HEK293 (cell line): ENCODE measurements at regions not wholly inside any gene's neighbourhood (a gene's known extent, or its start where the extent isn't known, plus 50 kb on each side); places are given as distances from the start of the nearest gene placed in this dataset.

ENCODE experiments used
- CTCF ChIA-PET: fragments of 350-600 bp; formaldehyde crosslinking; extraction: SDS; loops from one replicate; lab custom pipeline; 2021; ENCODE audit warnings: antibody characterized with exemption; lab: Yijun Ruan, JAX
- POLR2A ChIA-PET: fragments of 300-600 bp; formaldehyde crosslinking; extraction: SDS; loops from one replicate; lab custom pipeline; 2020; ENCODE audit warnings: antibody characterized with exemption, inconsistent platforms; lab: Yijun Ruan, JAX
- H3K27ac ChIP-seq: fragments of 200-500 bp; sonication (Bioruptor generic); 2 replicates; pipeline ENCODE4 v1.5.1; 2014; ENCODE audit warnings: low read depth, low read length, control low read depth, inconsistent platforms; ENCODE audit errors: extremely low read depth
- H3K36me3 ChIP-seq, 2 experiments: fragments of 200-500 bp in 1 of 2; sonication (Bioruptor generic) in 1 of 2; 1 replicate in 1 of 2; 2 replicates in 1 of 2; pipeline ENCODE4 v1.5.1; 2014 to 2017; ENCODE audit warnings: inconsistent platforms in 2 of 2, low read length in 2 of 2; ENCODE audit not compliant: control insufficient read depth in 2 of 2, insufficient read depth in 1 of 2
- H3K4me1 ChIP-seq: fragments of 200-500 bp; sonication (Bioruptor generic); 2 replicates; pipeline ENCODE4 v1.5.1; 2014; ENCODE audit warnings: mild to moderate bottlenecking, low read length, inconsistent platforms; ENCODE audit not compliant: control insufficient read depth, insufficient read depth
- H3K4me3 ChIP-seq: 2 replicates; pipeline ENCODE4 v1.5.1; 2011; ENCODE audit warnings: low read depth, mild to moderate bottlenecking, control low read depth, low read length, moderate library complexity
- H3K9me3 ChIP-seq: fragments of 200-500 bp; sonication (Bioruptor generic); 2 replicates; pipeline ENCODE4 v1.5.1; 2014; ENCODE audit warnings: low read depth, low read length, inconsistent platforms; ENCODE audit not compliant: control insufficient read depth, insufficient read depth
- GLI2 ChIP-seq: fragments of 450-650 bp; formaldehyde crosslinking; IDR thresholded peaks from 2 replicates; pipeline ENCODE4; 2017; ENCODE audit warnings: missing biosample characterization, missing genetic modification characterization, low read depth, borderline replicate concordance
- MZF1 ChIP-seq: fragments of 450-650 bp; formaldehyde crosslinking; IDR thresholded peaks from 2 replicates; pipeline ENCODE4 v1.5.1; 2017; ENCODE audit warnings: missing biosample characterization, missing genetic modification characterization, borderline replicate concordance
- ZFP69B ChIP-seq: fragments of 450-650 bp; formaldehyde crosslinking; IDR thresholded peaks from 2 replicates; pipeline ENCODE4 v1.5.1; 2016; ENCODE audit warnings: missing biosample characterization, missing genetic modification characterization
- ZNF16 ChIP-seq: fragments of 450-650 bp; formaldehyde crosslinking; IDR thresholded peaks from 2 replicates; pipeline ENCODE4 v1.5.1; 2016; ENCODE audit warnings: low read depth, missing biosample characterization, missing genetic modification characterization
- ZNF174 ChIP-seq: fragments of 450-650 bp; formaldehyde crosslinking; IDR thresholded peaks from 2 replicates; pipeline ENCODE4 v1.5.0; 2017; ENCODE audit warnings: missing biosample characterization, mild to moderate bottlenecking, missing genetic modification characterization
- ZNF19 ChIP-seq: fragments of 450-650 bp; formaldehyde crosslinking; IDR thresholded peaks from 2 replicates; pipeline ENCODE4; 2016; ENCODE audit warnings: missing biosample characterization, missing genetic modification characterization, low read depth
- ZNF214 ChIP-seq: fragments of 450-650 bp; formaldehyde crosslinking; IDR thresholded peaks from 2 replicates; pipeline ENCODE4 v1.5.1; 2017; ENCODE audit warnings: missing biosample characterization, mild to moderate bottlenecking, missing genetic modification characterization, borderline replicate concordance
- ZNF354C ChIP-seq: fragments of 450-650 bp; formaldehyde crosslinking; IDR thresholded peaks from 2 replicates; pipeline ENCODE4 v1.5.1; 2016; ENCODE audit warnings: missing biosample characterization, missing genetic modification characterization, low read depth, borderline replicate concordance
- ZNF426 ChIP-seq: fragments of 450-650 bp; formaldehyde crosslinking; IDR thresholded peaks from 2 replicates; pipeline ENCODE4 v1.5.1; 2017; ENCODE audit warnings: missing biosample characterization, missing genetic modification characterization, mild to moderate bottlenecking, inconsistent platforms, moderate library complexity
- ZNF510 ChIP-seq: fragments of 450-650 bp; formaldehyde crosslinking; IDR thresholded peaks from 2 replicates; pipeline ENCODE4 v1.5.1; 2018; ENCODE audit warnings: mild to moderate bottlenecking, missing genetic modification characterization, missing biosample characterization; ENCODE audit not compliant: insufficient replicate concordance
- ZNF558 ChIP-seq: fragments of 450-650 bp; formaldehyde crosslinking; IDR thresholded peaks from 2 replicates; pipeline ENCODE4 v1.5.1; 2016; ENCODE audit warnings: missing biosample characterization, missing genetic modification characterization
- ZNF785 ChIP-seq: fragments of 450-650 bp; formaldehyde crosslinking; IDR thresholded peaks from 2 replicates; pipeline ENCODE4 v1.5.1; 2016; ENCODE audit warnings: missing biosample characterization, missing genetic modification characterization
- TF ChIP-seq, protein P1 (sequence below): fragments of 450-650 bp; formaldehyde crosslinking; IDR thresholded peaks from 2 replicates; pipeline ENCODE4 v1.5.1; 2017; ENCODE audit warnings: missing biosample characterization, missing genetic modification characterization
- TF ChIP-seq, protein P2 (sequence below): fragments of 450-650 bp; formaldehyde crosslinking; IDR thresholded peaks from 2 replicates; pipeline ENCODE4 v1.5.1; 2016; ENCODE audit warnings: missing biosample characterization, missing genetic modification characterization, borderline replicate concordance
- TF ChIP-seq, protein P3 (sequence below): fragments of 450-650 bp; formaldehyde crosslinking; IDR thresholded peaks from 2 replicates; pipeline ENCODE4 v1.5.1; 2016; ENCODE audit warnings: missing biosample characterization, missing genetic modification characterization
- TF ChIP-seq, protein P4 (sequence below): fragments of 450-650 bp; formaldehyde crosslinking; IDR thresholded peaks from 2 replicates; pipeline ENCODE4 v1.5.1; 2017; ENCODE audit warnings: missing biosample characterization, missing genetic modification characterization
- TF ChIP-seq, protein P5 (sequence below): fragments of 450-650 bp; formaldehyde crosslinking; IDR thresholded peaks from 2 replicates; pipeline ENCODE4 v1.5.1; 2016; ENCODE audit warnings: missing biosample characterization, missing genetic modification characterization
- TF ChIP-seq, protein P6 (sequence below): fragments of 450-650 bp; IDR thresholded peaks from 2 replicates; pipeline ENCODE4 v1.5.1; 2018; ENCODE audit warnings: missing biosample characterization, mild to moderate bottlenecking, missing genetic modification characterization
- TF ChIP-seq, protein P7 (sequence below): fragments of 450-650 bp; formaldehyde crosslinking; IDR thresholded peaks from 2 replicates; pipeline ENCODE4 v1.5.1; 2016; ENCODE audit warnings: missing biosample characterization, missing genetic modification characterization
- TF ChIP-seq, protein P8 (sequence below): fragments of 450-650 bp; formaldehyde crosslinking; IDR thresholded peaks from 2 replicates; pipeline ENCODE4; 2016; ENCODE audit warnings: missing biosample characterization, missing genetic modification characterization
- TF ChIP-seq, protein P9 (sequence below): fragments of 450-650 bp; formaldehyde crosslinking; IDR thresholded peaks from 2 replicates; pipeline ENCODE4 v1.5.1; 2017; ENCODE audit warnings: missing biosample characterization, missing genetic modification characterization

DNA sequence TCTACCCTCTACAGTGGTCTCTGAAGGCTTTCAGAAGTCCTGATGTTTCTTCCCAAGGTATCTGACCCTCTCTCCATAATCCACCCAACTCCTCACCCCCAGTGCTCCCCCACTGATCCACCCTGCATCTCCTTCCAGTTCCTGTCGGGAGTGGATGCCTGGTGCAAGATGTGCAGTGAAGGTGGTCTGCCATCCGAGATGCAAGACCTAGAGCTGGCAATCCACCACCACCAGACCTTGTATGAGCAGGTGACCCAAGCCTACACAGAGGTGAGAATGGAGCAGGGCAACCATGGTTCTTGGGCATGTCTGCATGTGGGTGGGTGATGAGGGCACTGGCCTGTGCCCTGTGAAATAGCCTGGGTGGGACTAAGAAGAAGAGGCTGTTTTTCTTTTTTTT lies 337.8 kb upstream of the ROPN1 start (continued):
- TF ChIP-seq, protein P1, sequence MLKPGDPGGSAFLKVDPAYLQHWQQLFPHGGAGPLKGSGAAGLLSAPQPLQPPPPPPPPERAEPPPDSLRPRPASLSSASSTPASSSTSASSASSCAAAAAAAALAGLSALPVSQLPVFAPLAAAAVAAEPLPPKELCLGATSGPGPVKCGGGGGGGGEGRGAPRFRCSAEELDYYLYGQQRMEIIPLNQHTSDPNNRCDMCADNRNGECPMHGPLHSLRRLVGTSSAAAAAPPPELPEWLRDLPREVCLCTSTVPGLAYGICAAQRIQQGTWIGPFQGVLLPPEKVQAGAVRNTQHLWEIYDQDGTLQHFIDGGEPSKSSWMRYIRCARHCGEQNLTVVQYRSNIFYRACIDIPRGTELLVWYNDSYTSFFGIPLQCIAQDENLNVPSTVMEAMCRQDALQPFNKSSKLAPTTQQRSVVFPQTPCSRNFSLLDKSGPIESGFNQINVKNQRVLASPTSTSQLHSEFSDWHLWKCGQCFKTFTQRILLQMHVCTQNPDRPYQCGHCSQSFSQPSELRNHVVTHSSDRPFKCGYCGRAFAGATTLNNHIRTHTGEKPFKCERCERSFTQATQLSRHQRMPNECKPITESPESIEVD (tag by site-specific recombination): no peak
- no peak for TF ChIP-seq ZNF426 (tag by site-specific recombination)
- TF ChIP-seq, protein P2, sequence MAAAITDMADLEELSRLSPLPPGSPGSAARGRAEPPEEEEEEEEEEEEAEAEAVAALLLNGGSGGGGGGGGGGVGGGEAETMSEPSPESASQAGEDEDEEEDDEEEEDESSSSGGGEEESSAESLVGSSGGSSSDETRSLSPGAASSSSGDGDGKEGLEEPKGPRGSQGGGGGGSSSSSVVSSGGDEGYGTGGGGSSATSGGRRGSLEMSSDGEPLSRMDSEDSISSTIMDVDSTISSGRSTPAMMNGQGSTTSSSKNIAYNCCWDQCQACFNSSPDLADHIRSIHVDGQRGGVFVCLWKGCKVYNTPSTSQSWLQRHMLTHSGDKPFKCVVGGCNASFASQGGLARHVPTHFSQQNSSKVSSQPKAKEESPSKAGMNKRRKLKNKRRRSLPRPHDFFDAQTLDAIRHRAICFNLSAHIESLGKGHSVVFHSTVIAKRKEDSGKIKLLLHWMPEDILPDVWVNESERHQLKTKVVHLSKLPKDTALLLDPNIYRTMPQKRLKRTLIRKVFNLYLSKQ (tag by site-specific recombination): no peak
- TF ChIP-seq, protein P3, sequence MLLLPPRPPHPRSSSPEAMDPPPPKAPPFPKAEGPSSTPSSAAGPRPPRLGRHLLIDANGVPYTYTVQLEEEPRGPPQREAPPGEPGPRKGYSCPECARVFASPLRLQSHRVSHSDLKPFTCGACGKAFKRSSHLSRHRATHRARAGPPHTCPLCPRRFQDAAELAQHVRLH: no peak

DNA sequence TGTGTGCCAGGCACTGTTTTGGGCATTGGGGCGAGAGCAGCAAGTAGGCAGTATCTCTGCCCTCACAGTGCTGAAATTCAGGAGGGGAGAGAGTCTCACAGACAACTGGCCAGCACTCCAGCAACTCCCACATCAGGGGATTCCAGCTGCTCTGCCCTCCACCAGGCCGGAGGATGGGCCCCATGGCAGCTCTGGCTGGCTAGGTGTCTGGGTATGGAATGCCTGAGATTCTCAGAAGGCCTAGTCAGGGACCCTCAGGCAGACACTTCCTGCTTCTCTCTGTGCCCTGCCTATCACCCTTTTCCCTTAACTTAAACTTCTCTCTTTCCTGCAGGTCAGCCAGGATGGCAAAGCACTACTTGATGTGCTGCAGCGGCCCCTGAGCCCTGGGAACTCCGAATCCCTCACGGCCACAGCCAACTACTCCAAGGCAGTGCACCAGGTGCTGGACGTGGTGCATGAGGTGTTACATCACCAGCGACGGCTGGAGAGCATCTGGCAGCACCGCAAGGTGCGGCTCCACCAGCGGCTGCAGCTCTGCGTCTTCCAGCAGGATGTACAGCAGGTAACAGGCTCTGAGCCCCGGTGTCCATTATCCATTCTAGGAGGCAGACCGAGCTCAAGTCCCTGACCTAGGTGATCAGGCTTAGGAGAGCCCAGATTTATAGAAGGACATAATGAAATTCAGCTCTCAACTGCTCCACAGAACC lies 342.2 kb upstream of the ROPN1 start:
- CTCF ChIA-PET: interaction anchor here (0.6 kb wide), 1 partner anchor 38 kb away, joined by 3 read pairs; no protein-coding TSS in a partner anchor
- H3K36me3 ChIP-seq: no peaks in the 10 kb centered on the region

More for the DNA sequence above, 342.2 kb upstream of the ROPN1 start:
- H3K27ac ChIP-seq: no peak overlapping the region
- H3K4me3 ChIP-seq: no peak overlapping the region
- TF ChIP-seq, protein P4, sequence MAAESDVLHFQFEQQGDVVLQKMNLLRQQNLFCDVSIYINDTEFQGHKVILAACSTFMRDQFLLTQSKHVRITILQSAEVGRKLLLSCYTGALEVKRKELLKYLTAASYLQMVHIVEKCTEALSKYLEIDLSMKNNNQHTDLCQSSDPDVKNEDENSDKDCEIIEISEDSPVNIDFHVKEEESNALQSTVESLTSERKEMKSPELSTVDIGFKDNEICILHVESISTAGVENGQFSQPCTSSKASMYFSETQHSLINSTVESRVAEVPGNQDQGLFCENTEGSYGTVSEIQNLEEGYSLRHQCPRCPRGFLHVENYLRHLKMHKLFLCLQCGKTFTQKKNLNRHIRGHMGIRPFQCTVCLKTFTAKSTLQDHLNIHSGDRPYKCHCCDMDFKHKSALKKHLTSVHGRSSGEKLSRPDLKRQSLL (tag by site-specific recombination): no peak
- TF ChIP-seq ZNF19 (no peak), ZNF174 (tag by site-specific recombination) (no peak), MZF1 (no peak), ZNF214 (tag by site-specific recombination) (no peak), ZNF354C (tag by site-specific recombination) (no peak), ZNF785 (tag by site-specific recombination) (no peak), ZFP69B (no peak), ZNF510 (tag by site-specific recombination) (no peak), ZNF558 (tag by site-specific recombination) (no peak), ZNF16 (tag by site-specific recombination) (no peak), GLI2 (no peak)
- TF ChIP-seq, protein P5, sequence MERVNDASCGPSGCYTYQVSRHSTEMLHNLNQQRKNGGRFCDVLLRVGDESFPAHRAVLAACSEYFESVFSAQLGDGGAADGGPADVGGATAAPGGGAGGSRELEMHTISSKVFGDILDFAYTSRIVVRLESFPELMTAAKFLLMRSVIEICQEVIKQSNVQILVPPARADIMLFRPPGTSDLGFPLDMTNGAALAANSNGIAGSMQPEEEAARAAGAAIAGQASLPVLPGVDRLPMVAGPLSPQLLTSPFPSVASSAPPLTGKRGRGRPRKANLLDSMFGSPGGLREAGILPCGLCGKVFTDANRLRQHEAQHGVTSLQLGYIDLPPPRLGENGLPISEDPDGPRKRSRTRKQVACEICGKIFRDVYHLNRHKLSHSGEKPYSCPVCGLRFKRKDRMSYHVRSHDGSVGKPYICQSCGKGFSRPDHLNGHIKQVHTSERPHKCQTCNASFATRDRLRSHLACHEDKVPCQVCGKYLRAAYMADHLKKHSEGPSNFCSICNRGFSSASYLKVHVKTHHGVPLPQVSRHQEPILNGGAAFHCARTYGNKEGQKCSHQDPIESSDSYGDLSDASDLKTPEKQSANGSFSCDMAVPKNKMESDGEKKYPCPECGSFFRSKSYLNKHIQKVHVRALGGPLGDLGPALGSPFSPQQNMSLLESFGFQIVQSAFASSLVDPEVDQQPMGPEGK (tag by site-specific recombination): no peak
- TF ChIP-seq, protein P6, sequence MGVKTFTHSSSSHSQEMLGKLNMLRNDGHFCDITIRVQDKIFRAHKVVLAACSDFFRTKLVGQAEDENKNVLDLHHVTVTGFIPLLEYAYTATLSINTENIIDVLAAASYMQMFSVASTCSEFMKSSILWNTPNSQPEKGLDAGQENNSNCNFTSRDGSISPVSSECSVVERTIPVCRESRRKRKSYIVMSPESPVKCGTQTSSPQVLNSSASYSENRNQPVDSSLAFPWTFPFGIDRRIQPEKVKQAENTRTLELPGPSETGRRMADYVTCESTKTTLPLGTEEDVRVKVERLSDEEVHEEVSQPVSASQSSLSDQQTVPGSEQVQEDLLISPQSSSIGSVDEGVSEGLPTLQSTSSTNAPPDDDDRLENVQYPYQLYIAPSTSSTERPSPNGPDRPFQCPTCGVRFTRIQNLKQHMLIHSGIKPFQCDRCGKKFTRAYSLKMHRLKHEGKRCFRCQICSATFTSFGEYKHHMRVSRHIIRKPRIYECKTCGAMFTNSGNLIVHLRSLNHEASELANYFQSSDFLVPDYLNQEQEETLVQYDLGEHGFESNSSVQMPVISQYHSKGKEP (tag by site-specific recombination): no peak
- TF ChIP-seq, protein P7, sequence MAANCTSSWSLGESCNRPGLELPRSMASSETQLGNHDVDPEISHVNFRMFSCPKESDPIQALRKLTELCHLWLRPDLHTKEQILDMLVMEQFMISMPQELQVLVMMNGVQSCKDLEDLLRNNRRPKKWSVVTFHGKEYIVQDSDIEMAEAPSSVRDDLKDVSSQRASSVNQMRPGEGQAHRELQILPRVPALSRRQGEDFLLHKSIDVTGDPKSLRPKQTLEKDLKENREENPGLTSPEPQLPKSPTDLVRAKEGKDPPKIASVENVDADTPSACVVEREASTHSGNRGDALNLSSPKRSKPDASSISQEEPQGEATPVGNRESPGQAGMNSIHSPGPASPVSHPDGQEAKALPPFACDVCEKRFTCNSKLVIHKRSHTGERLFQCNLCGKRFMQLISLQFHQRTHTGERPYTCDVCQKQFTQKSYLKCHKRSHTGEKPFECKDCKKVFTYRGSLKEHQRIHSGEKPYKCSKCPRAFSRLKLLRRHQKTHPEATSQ: no peak
- TF ChIP-seq, protein P8, sequence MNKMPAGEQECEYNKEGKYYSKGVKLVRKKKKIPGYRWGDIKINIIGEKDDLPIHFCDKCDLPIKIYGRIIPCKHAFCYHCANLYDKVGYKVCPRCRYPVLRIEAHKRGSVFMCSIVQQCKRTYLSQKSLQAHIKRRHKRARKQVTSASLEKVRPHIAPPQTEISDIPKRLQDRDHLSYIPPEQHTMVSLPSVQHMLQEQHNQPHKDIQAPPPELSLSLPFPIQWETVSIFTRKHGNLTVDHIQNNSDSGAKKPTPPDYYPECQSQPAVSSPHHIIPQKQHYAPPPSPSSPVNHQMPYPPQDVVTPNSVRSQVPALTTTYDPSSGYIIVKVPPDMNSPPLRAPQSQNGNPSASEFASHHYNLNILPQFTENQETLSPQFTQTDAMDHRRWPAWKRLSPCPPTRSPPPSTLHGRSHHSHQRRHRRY: no peak
- TF ChIP-seq, protein P9, sequence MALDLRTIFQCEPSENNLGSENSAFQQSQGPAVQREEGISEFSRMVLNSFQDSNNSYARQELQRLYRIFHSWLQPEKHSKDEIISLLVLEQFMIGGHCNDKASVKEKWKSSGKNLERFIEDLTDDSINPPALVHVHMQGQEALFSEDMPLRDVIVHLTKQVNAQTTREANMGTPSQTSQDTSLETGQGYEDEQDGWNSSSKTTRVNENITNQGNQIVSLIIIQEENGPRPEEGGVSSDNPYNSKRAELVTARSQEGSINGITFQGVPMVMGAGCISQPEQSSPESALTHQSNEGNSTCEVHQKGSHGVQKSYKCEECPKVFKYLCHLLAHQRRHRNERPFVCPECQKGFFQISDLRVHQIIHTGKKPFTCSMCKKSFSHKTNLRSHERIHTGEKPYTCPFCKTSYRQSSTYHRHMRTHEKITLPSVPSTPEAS (tag by site-specific recombination): no peak
- TF ChIP-seq, all 188 proteins: peak for 0
- H3K9me3 ChIP-seq: no peaks in the 10 kb centered on the region
- no peaks in the 10 kb centered on the region for H3K4me1 ChIP-seq
- POLR2A ChIA-PET: no interaction called here
